Natural killer cell (primary cell): ENCODE measurements at regions not wholly inside any gene's neighbourhood (a gene's known extent, or its start where the extent isn't known, plus 50 kb on each side); places are given as distances from the start of the nearest gene placed in this dataset.

Source experiments
- ATAC-seq, 3 donors: fragments of 150-1000 bp in 2 of 3; fragments of 200-7000 bp in 1 of 3; cut with Tn5 transposase; 1 replicate in 1 of 3; 2 replicates in 2 of 3; pipeline ENCODE4 v1.10.0; 2021; ENCODE audit warnings: mild to moderate bottlenecking in 2 of 3, moderate library complexity in 2 of 3
- DNase-seq, 2 donors: peaks; one replicate each; pipeline versions ENCODE4 v3.0.0 to v3.0.0-alpha.2; 2013 to 2021; ENCODE audit warnings: mixed read lengths in 1 of 2
- H3K27ac ChIP-seq: one replicate; pipeline ENCODE4 v1.5.1; 2013; ENCODE audit warnings: mild to moderate bottlenecking, low read length
- H3K27me3 ChIP-seq: one replicate; pipeline ENCODE4 v1.6.1; 2013; ENCODE audit warnings: low read length; ENCODE audit not compliant: control insufficient read depth, insufficient read depth
- H3K36me3 ChIP-seq: one replicate; pipeline ENCODE4 v1.6.1; 2013; ENCODE audit warnings: low read length; ENCODE audit not compliant: control insufficient read depth, insufficient read depth
- H3K4me1 ChIP-seq: one replicate; pipeline ENCODE4 v1.6.1; 2013; ENCODE audit warnings: low read length; ENCODE audit not compliant: control insufficient read depth, insufficient read depth
- H3K4me3 ChIP-seq: one replicate; pipeline ENCODE4 v1.5.1; 2013; ENCODE audit warnings: low read length
- H3K9me3 ChIP-seq: one replicate; pipeline ENCODE4 v1.6.1; 2013; ENCODE audit warnings: low read length; ENCODE audit not compliant: control insufficient read depth, insufficient read depth
- H3K27ac Mint-ChIP-seq, 2 donors: one replicate each; pipeline ENCODE4 v1.8.0; 2022; ENCODE audit warnings: mild to moderate bottlenecking in 2 of 2, mixed read lengths in 2 of 2, moderate library complexity in 1 of 2
- H3K27me3 Mint-ChIP-seq, 2 donors: one replicate each; pipeline ENCODE4 v1.8.0; 2022; ENCODE audit warnings: low read depth in 2 of 2, mixed read lengths in 2 of 2
- H3K36me3 Mint-ChIP-seq: one replicate; pipeline ENCODE4 v1.8.0; 2022; ENCODE audit warnings: mixed read lengths
- H3K4me1 Mint-ChIP-seq, 2 donors: one replicate each; pipeline ENCODE4 v1.8.0; 2022; ENCODE audit warnings: mixed read lengths in 2 of 2
- H3K4me3 Mint-ChIP-seq: one replicate; pipeline ENCODE4 v1.8.0; 2022; ENCODE audit warnings: mild to moderate bottlenecking, moderate library complexity, mixed read lengths
- H3K9me3 Mint-ChIP-seq, 2 donors: one replicate each; pipeline ENCODE4 v1.8.0; 2022; ENCODE audit warnings: mixed read lengths in 2 of 2
- WGBS: methylation state at CpG from one replicate; pipeline ENCODE4 v1.1.7; 2013; ENCODE audit warnings: missing lambda C conversion rate; ENCODE audit not compliant: insufficient coverage; 5-methylcytosine and 5-hydroxymethylcytosine counted together
- intact Hi-C: fragments of 100-400 bp; cut with micrococcal nuclease; formaldehyde crosslinking; loops from one replicate; pipeline ENCODE4 v1.14.2; 2022
- TF ChIP-seq, protein P1 (sequence below): fragments of 200-600 bp; IDR thresholded peaks from one replicate; pipeline ENCODE4 v1.8.0; 2022; ENCODE audit warnings: antibody characterized with exemption

DNA sequence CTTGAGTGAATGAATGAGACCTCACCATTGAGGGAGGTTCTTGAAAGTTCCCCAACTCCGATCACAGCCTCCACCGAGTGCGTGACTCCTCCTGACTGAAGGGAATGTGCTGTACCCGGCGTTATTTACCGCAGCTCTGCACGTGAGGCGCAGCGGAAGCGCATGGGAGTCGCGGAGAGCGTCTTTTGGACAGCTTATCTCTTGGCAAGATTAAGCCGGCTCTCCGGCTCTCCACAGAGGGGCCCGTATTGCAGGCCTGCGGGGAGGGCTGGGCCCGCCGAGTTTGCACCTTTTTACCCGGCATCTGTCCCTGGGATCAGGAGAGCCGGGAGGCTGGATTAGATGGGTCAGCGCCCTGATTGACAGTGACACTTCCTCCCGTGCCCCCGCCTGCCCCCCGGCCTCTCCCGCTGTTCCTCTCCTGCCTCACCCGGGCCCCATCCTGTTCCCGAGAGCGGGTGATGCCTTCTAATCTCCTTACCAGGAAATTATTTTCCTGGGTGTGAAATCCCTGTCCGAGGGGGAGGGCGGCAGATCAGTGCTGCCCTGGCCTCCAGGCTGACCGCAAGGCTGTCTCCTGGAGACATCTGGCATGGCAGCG lies 176.3 kb downstream of the INHBB start:
- Histone ChIP-seq H3K9me3 (no peaks in the 10 kb centered on the region), H3K36me3 (no peaks in the 10 kb centered on the region), H3K4me3 (no peak overlapping the region), H3K27ac (no peak overlapping the region), H3K4me1 (no peaks in the 10 kb centered on the region), H3K27me3 (peaks cover 3% of the 10 kb centered on the region)
- ATAC-seq (no peak), DNase-seq (no peak)
- no peak overlapping the region for H3K4me3 Mint-ChIP-seq
- intact Hi-C loops: no loop called here
- 74% methylated on average over 33 of the region's 33 CpGs for whole genome bisulfite sequencing
- TF ChIP-seq, protein P1, sequence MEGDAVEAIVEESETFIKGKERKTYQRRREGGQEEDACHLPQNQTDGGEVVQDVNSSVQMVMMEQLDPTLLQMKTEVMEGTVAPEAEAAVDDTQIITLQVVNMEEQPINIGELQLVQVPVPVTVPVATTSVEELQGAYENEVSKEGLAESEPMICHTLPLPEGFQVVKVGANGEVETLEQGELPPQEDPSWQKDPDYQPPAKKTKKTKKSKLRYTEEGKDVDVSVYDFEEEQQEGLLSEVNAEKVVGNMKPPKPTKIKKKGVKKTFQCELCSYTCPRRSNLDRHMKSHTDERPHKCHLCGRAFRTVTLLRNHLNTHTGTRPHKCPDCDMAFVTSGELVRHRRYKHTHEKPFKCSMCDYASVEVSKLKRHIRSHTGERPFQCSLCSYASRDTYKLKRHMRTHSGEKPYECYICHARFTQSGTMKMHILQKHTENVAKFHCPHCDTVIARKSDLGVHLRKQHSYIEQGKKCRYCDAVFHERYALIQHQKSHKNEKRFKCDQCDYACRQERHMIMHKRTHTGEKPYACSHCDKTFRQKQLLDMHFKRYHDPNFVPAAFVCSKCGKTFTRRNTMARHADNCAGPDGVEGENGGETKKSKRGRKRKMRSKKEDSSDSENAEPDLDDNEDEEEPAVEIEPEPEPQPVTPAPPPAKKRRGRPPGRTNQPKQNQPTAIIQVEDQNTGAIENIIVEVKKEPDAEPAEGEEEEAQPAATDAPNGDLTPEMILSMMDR: no peak
- H3K36me3 Mint-ChIP-seq: no peaks in the 10 kb centered on the region
- peaks cover 16 to 31% of the 10 kb centered on the region in 2 donors for H3K27me3 Mint-ChIP-seq
- no peaks in the 10 kb centered on the region for H3K9me3 Mint-ChIP-seq
- no peaks in the 10 kb centered on the region for H3K4me1 Mint-ChIP-seq
- no peak overlapping the region for H3K27ac Mint-ChIP-seq

DNA sequence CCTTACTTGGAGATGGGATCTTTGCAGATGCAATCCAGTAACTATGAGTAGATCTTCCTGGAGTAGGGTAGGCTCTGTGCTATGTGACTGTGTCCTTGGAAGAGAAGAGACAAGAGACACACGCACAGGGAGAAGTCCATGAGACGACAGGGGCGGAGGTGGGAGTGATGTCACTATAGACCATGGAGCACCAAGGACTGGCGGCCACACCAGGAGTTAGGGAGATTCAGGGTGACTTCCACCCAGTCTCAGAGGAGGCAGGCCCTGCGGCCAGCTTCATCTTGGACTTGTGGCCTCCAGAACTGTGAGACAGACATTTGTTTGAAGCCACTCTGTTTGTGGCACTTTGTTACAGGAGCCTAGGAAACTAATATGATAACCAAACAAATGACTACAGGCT lies 177.8 kb downstream of the INHBB start:
- H3K36me3 ChIP-seq: no peaks in the 10 kb centered on the region
- H3K4me3 ChIP-seq: no peak overlapping the region
- H3K27ac Mint-ChIP-seq: no peak overlapping the region
- H3K9me3 ChIP-seq: no peaks in the 10 kb centered on the region
- no peak for DNase-seq
- H3K27ac ChIP-seq: no peak overlapping the region
- H3K27me3 Mint-ChIP-seq: peaks cover 11 to 30% of the 10 kb centered on the region in 2 donors
- no peaks in the 10 kb centered on the region for H3K9me3 Mint-ChIP-seq
- 92% methylated on average over 5 of the region's 5 CpGs for WGBS
- no peaks in the 10 kb centered on the region for H3K4me1 ChIP-seq
- intact Hi-C loops: no loop called here
- no peaks in the 10 kb centered on the region for H3K4me1 Mint-ChIP-seq
- peaks cover 3% of the 10 kb centered on the region for H3K27me3 ChIP-seq
- H3K4me3 Mint-ChIP-seq: no peak overlapping the region
- TF ChIP-seq, protein P1: no peak
- H3K36me3 Mint-ChIP-seq: no peaks in the 10 kb centered on the region
- ATAC-seq: no peak

DNA sequence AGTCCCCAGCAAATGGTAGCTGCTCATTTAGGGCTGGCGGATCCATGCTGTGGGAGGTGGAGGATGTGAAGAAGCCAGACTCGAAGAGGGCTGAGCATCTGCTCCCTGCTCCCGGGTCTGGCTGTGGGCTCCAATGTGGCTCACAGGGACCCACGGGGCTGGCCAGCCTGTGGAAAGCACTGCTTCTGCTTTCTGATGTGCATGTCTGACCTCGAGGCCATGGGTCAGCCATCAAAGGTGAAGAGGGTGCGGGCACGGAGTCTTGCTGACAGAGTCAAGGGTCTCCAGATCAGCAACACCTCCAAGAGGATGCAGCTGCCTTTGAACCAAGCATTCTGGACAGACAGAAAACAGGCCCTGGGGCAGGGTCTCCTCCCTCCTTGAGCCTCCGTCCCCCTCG lies 178.2 kb downstream of the INHBB start:
- H3K4me1 ChIP-seq: no peaks in the 10 kb centered on the region
- intact Hi-C loops: no loop called here
- H3K9me3 ChIP-seq: no peaks in the 10 kb centered on the region
- no peak overlapping the region for H3K4me3 ChIP-seq
- Mint-ChIP-seq H3K36me3 (no peaks in the 10 kb centered on the region), H3K27me3 (peaks cover 11 to 30% of the 10 kb centered on the region in 2 donors), H3K27ac (no peak overlapping the region), H3K4me1 (no peaks in the 10 kb centered on the region), H3K4me3 (no peak overlapping the region), H3K9me3 (no peaks in the 10 kb centered on the region)
- DNase-seq: no peak
- no peak overlapping the region for H3K27ac ChIP-seq
- peaks cover 3% of the 10 kb centered on the region for H3K27me3 ChIP-seq
- TF ChIP-seq, protein P1: no peak
- 86% methylated on average over 9 of the region's 9 CpGs for WGBS
- no peak for ATAC-seq
- H3K36me3 ChIP-seq: no peaks in the 10 kb centered on the region
